Trophoblast cell (in vitro differentiated cells and primary cell): ENCODE measurements at regions not wholly inside any gene's neighbourhood (a gene's known extent, or its start where the extent isn't known, plus 50 kb on each side); places are given as distances from the start of the nearest gene placed in this dataset.

Source experiments
- DNase-seq, 2 donors: peaks; one replicate each; pipeline ENCODE4 v3.0.0-alpha.2; 2016
- H2AFZ ChIP-seq: 2 replicates; pipeline ENCODE4 v1.6.1; 2013; ENCODE audit warnings: low read length, moderate library complexity, mild to moderate bottlenecking; ENCODE audit not compliant: insufficient read depth, poor library complexity
- H2AK5ac ChIP-seq: 2 replicates; pipeline ENCODE4 v1.6.1; 2013; ENCODE audit warnings: mild to moderate bottlenecking, low read length
- H2BK120ac ChIP-seq: 2 replicates; pipeline ENCODE4 v1.6.1; 2013; ENCODE audit warnings: low read length, mild to moderate bottlenecking, moderate library complexity; ENCODE audit not compliant: insufficient read depth, poor library complexity
- H2BK12ac ChIP-seq: 2 replicates; pipeline ENCODE4 v1.6.1; 2013; ENCODE audit warnings: mild to moderate bottlenecking, low read length, moderate library complexity
- H2BK5ac ChIP-seq: 2 replicates; pipeline ENCODE4 v1.6.1; 2013; ENCODE audit warnings: low read length, low read depth, moderate library complexity, mild to moderate bottlenecking; ENCODE audit not compliant: poor library complexity
- H3K14ac ChIP-seq: 2 replicates; pipeline ENCODE4 v1.6.1; 2013; ENCODE audit warnings: mild to moderate bottlenecking, low read length
- H3K18ac ChIP-seq: 2 replicates; pipeline ENCODE4 v1.6.1; 2013; ENCODE audit warnings: mild to moderate bottlenecking, low read length
- H3K23ac ChIP-seq: 2 replicates; pipeline ENCODE4 v1.6.1; 2013; ENCODE audit warnings: low read length
- H3K27ac ChIP-seq: 2 replicates; pipeline ENCODE4 v1.5.1; 2013; ENCODE audit warnings: low read depth, mild to moderate bottlenecking, inconsistent platforms, low read length, moderate library complexity
- H3K27me3 ChIP-seq: 2 replicates; pipeline ENCODE4 v1.6.1; 2013; ENCODE audit warnings: inconsistent platforms, mild to moderate bottlenecking, low read length, moderate library complexity; ENCODE audit not compliant: insufficient read depth
- H3K36me3 ChIP-seq, 2 experiments: 1 replicate in 1 of 2; 2 replicates in 1 of 2; pipeline ENCODE4 v1.6.1; 2013; ENCODE audit warnings: low read length in 2 of 2, mild to moderate bottlenecking in 2 of 2, moderate library complexity in 1 of 2; ENCODE audit not compliant: insufficient read depth in 2 of 2, control insufficient read depth in 1 of 2
- H3K4ac ChIP-seq: 2 replicates; pipeline ENCODE4 v1.6.1; 2013; ENCODE audit warnings: low read depth, mild to moderate bottlenecking, low read length, moderate library complexity
- H3K4me1 ChIP-seq, 2 experiments: 1 replicate in 1 of 2; 2 replicates in 1 of 2; pipeline ENCODE4 v1.6.1; 2013; ENCODE audit warnings: low read length in 2 of 2, mild to moderate bottlenecking in 2 of 2, moderate library complexity in 1 of 2; ENCODE audit not compliant: insufficient read depth in 2 of 2, control insufficient read depth in 1 of 2
- H3K4me2 ChIP-seq: 2 replicates; pipeline ENCODE4 v1.6.1; 2013; ENCODE audit warnings: inconsistent platforms, mild to moderate bottlenecking, low read length, moderate library complexity
- H3K4me3 ChIP-seq: 2 replicates; pipeline ENCODE4 v1.5.1; 2013; ENCODE audit warnings: mild to moderate bottlenecking, low read depth, low read length, inconsistent platforms
- H3K79me1 ChIP-seq: one replicate; pipeline ENCODE4 v1.6.1; 2013; ENCODE audit warnings: low read length
- H3K79me2 ChIP-seq: 2 replicates; pipeline ENCODE4 v1.6.1; 2013; ENCODE audit warnings: low read length, mild to moderate bottlenecking; ENCODE audit not compliant: control insufficient read depth, insufficient read depth, poor library complexity
- H3K9ac ChIP-seq: 2 replicates; pipeline ENCODE4 v1.6.1; 2013; ENCODE audit warnings: mild to moderate bottlenecking, low read length
- H3K9me3 ChIP-seq: 2 replicates; pipeline ENCODE4 v1.6.1; 2013; ENCODE audit warnings: low read depth, mild to moderate bottlenecking, control low read depth, inconsistent platforms, low read length; ENCODE audit not compliant: insufficient read depth
- H4K12ac ChIP-seq: 2 replicates; pipeline ENCODE4 v1.6.1; 2013; ENCODE audit warnings: low read depth, mild to moderate bottlenecking, low read length, moderate library complexity
- H4K8ac ChIP-seq: 2 replicates; pipeline ENCODE4 v1.6.1; 2013; ENCODE audit warnings: low read depth, mild to moderate bottlenecking, low read length, moderate library complexity
- H4K91ac ChIP-seq: one replicate; pipeline ENCODE4 v1.6.1; 2013; ENCODE audit warnings: low read depth, mild to moderate bottlenecking, low read length, moderate library complexity
- WGBS: extraction: QIAGEN DNeasy Blood & Tissue Kit; methylation state at CpG from one replicate; pipeline ENCODE4 v1.1.7; 2013; ENCODE audit warnings: missing lambda C conversion rate; ENCODE audit not compliant: insufficient read length, insufficient coverage; ENCODE audit errors: extremely low coverage; 5-methylcytosine and 5-hydroxymethylcytosine counted together

GRCh38 chr2:12289120-12289802, 427.5 kb upstream of the TRIB2 start:
- Histone ChIP-seq H3K4ac (no peak overlapping the region), H3K18ac (no peak overlapping the region), H4K91ac (peak overlapping the region; percentile 86), H2BK5ac (no peak overlapping the region), H3K4me3 (no peak overlapping the region), H4K8ac (no peak overlapping the region), H3K4me1 (peaks cover 5 to 16% of the 10 kb centered on the region in 2 experiments), H3K14ac (no peak overlapping the region), H3K27me3 (no peaks in the 10 kb centered on the region), H4K12ac (no peak overlapping the region), H3K79me1 (peaks cover 4% of the 10 kb centered on the region), H2BK12ac (no peak overlapping the region), H2AFZ (no peak overlapping the region), H3K27ac (peak overlapping the region; percentile 52), H3K9me3 (no peaks in the 10 kb centered on the region), H3K23ac (no peak overlapping the region), H3K79me2 (no peaks in the 10 kb centered on the region), H3K36me3 (no peaks in the 10 kb centered on the region), H2AK5ac (no peak overlapping the region), H3K4me2 (no peak overlapping the region), H2BK120ac (no peak overlapping the region), H3K9ac (no peak overlapping the region)
- WGBS: no CpG with 5 or more reads among the region's 3 CpGs
- no peak for DNase-seq

- Histone ChIP-seq H3K14ac (no peak overlapping the region), H2AK5ac (no peak overlapping the region), H3K27ac (no peak overlapping the region), H3K79me1 (peaks cover 4% of the 10 kb centered on the region), H3K4me2 (no peak overlapping the region), H4K8ac (no peak overlapping the region), H3K18ac (no peak overlapping the region), H3K4me1 (peaks cover 5 to 16% of the 10 kb centered on the region in 2 experiments), H4K12ac (no peak overlapping the region), H3K36me3 (no peaks in the 10 kb centered on the region), H3K4ac (no peak overlapping the region), H3K23ac (no peak overlapping the region), H3K79me2 (no peaks in the 10 kb centered on the region), H2AFZ (no peak overlapping the region), H3K27me3 (no peaks in the 10 kb centered on the region), H3K4me3 (no peak overlapping the region), H2BK120ac (no peak overlapping the region), H2BK5ac (no peak overlapping the region), H3K9me3 (no peaks in the 10 kb centered on the region), H4K91ac (no peak overlapping the region), H3K9ac (no peak overlapping the region), H2BK12ac (no peak overlapping the region)
- WGBS: no CpG with 5 or more reads among the region's 1 CpG
- DNase-seq: no peak
Measured at GRCh38 chr2:12291303-12291702, 425.4 kb upstream of the TRIB2 start.

GRCh38 chr2:12293874-12294273, 422.9 kb upstream of the TRIB2 start:
- WGBS: no CpG with 5 or more reads among the region's 1 CpG
- H2AFZ ChIP-seq: no peak overlapping the region
- no peaks in the 10 kb centered on the region for H3K36me3 ChIP-seq
- H3K18ac ChIP-seq: no peak overlapping the region
- no peak overlapping the region for H3K4ac ChIP-seq
- H3K79me1 ChIP-seq: peaks cover under 1% of the 10 kb centered on the region
- H4K91ac ChIP-seq: no peak overlapping the region
- no peaks in the 10 kb centered on the region for H3K27me3 ChIP-seq
- H2BK120ac ChIP-seq: no peak overlapping the region
- no peak overlapping the region for H4K8ac ChIP-seq
- H3K27ac ChIP-seq: no peak overlapping the region
- H3K9ac ChIP-seq: no peak overlapping the region
- H3K4me1 ChIP-seq: peaks cover 0 to 2% of the 10 kb centered on the region in 2 experiments
- H3K23ac ChIP-seq: no peak overlapping the region
- no peak for DNase-seq
- no peaks in the 10 kb centered on the region for H3K9me3 ChIP-seq
- H3K79me2 ChIP-seq: no peaks in the 10 kb centered on the region
- H2AK5ac ChIP-seq: no peak overlapping the region
- H2BK5ac ChIP-seq: no peak overlapping the region
- no peak overlapping the region for H4K12ac ChIP-seq
- H2BK12ac ChIP-seq: no peak overlapping the region
- H3K14ac ChIP-seq: no peak overlapping the region
- H3K4me3 ChIP-seq: no peak overlapping the region
- no peak overlapping the region for H3K4me2 ChIP-seq

- no peaks in the 10 kb centered on the region for H3K9me3 ChIP-seq
- H3K18ac ChIP-seq: no peak overlapping the region
- H3K4me2 ChIP-seq: no peak overlapping the region
- no peak overlapping the region for H4K91ac ChIP-seq
- H3K23ac ChIP-seq: no peak overlapping the region
- WGBS: no CpG with 5 or more reads among the region's 4 CpGs
- H3K9ac ChIP-seq: no peak overlapping the region
- no peaks in the 10 kb centered on the region for H3K4me1 ChIP-seq
- no peak overlapping the region for H3K4me3 ChIP-seq
- no peaks in the 10 kb centered on the region for H3K36me3 ChIP-seq
- H3K79me2 ChIP-seq: no peaks in the 10 kb centered on the region
- H2BK5ac ChIP-seq: no peak overlapping the region
- H2AK5ac ChIP-seq: no peak overlapping the region
- no peak overlapping the region for H3K27ac ChIP-seq
- H2BK12ac ChIP-seq: no peak overlapping the region
- H4K12ac ChIP-seq: no peak overlapping the region
- no peak overlapping the region for H2AFZ ChIP-seq
- H3K4ac ChIP-seq: no peak overlapping the region
- no peak overlapping the region for H4K8ac ChIP-seq
- H3K27me3 ChIP-seq: no peaks in the 10 kb centered on the region
- DNase-seq: no peak
- no peak overlapping the region for H3K14ac ChIP-seq
- no peaks in the 10 kb centered on the region for H3K79me1 ChIP-seq
- no peak overlapping the region for H2BK120ac ChIP-seq
Measured at GRCh38 chr2:12295856-12296519, 420.7 kb upstream of the TRIB2 start.
